T-helper 1 cell treated with Interleukin-12 subunit alpha and Interleukin-12 subunit beta and Interleukin-4 antibody, amounts not matched to agents 30 μg/mL and 1 μg/mL, for 36 hours (primary cell): ENCODE measurements at regions not wholly inside any gene's neighbourhood (a gene's known extent, or its start where the extent isn't known, plus 50 kb on each side); places are given as distances from the start of the nearest gene placed in this dataset.
"Not testable (repeated sequence)": the region's sequence is repeated elsewhere in the genome, so short reads cannot be mapped to it uniquely, and the experiment has no call there.

Source experiments
- H3K27ac Mint-ChIP-seq: one replicate; pipeline ENCODE4 v1.8.0; 2021; ENCODE audit warnings: mild to moderate bottlenecking, mixed read lengths
- H3K27me3 Mint-ChIP-seq: one replicate; pipeline ENCODE4 v1.8.0; 2021; ENCODE audit warnings: low read depth, mixed read lengths
- H3K36me3 Mint-ChIP-seq: one replicate; pipeline ENCODE4 v1.8.0; 2021; ENCODE audit warnings: low read depth, mixed read lengths
- H3K4me1 Mint-ChIP-seq: one replicate; pipeline ENCODE4 v1.8.0; 2021; ENCODE audit warnings: low read depth, mixed read lengths
- H3K4me3 Mint-ChIP-seq: one replicate; pipeline ENCODE4 v1.8.0; 2021; ENCODE audit warnings: mild to moderate bottlenecking, moderate library complexity, mixed read lengths
- H3K9me3 Mint-ChIP-seq: one replicate; pipeline ENCODE4 v1.8.0; 2021; ENCODE audit warnings: mixed read lengths

DNA sequence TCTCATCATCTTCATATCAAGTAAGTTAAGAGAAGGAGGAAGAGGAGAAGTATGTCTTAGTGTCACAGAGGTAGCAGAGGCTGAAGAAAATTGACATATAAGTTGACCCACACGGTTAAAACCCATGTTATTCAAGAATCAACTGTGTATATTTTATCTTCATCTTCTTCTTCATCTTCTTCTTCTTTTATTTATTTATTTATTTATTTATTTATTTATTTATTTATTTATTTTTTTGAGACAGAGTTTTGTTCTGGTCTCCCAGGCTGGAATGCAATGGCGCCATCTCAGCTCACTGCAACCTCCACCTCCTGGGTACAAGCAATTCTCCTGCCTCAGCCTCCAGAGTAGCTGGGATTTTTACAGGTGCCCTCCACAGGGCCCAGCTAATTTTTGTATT lies 1242.3 kb upstream of the RAG2 start:
- H3K27me3 Mint-ChIP-seq, H3K4me1 Mint-ChIP-seq, H3K4me3 Mint-ChIP-seq, H3K9me3 Mint-ChIP-seq, H3K27ac Mint-ChIP-seq, H3K36me3 Mint-ChIP-seq: not testable (repeated sequence)

GRCh38 chr11:37830529-37830928 lies 1232.5 kb upstream of the RAG2 start:
- H3K4me1 Mint-ChIP-seq, result no peaks in the 10 kb centered on the region
- H3K36me3 Mint-ChIP-seq, result no peaks in the 10 kb centered on the region
- H3K27me3 Mint-ChIP-seq, result no peaks in the 10 kb centered on the region
- no peak overlapping the region for H3K4me3 Mint-ChIP-seq
- H3K9me3 Mint-ChIP-seq, result peaks cover 8% of the 10 kb centered on the region
- H3K27ac Mint-ChIP-seq, result no peak overlapping the region

GRCh38 chr11:37817727-37818270 lies 1219.8 kb upstream of the RAG2 start:
- no peak overlapping the region for H3K4me3 Mint-ChIP-seq
- H3K27me3 Mint-ChIP-seq, result no peaks in the 10 kb centered on the region
- H3K9me3 Mint-ChIP-seq, result peaks cover 11% of the 10 kb centered on the region
- H3K4me1 Mint-ChIP-seq, result no peaks in the 10 kb centered on the region
- H3K27ac Mint-ChIP-seq, result no peak overlapping the region
- no peaks in the 10 kb centered on the region for H3K36me3 Mint-ChIP-seq

DNA sequence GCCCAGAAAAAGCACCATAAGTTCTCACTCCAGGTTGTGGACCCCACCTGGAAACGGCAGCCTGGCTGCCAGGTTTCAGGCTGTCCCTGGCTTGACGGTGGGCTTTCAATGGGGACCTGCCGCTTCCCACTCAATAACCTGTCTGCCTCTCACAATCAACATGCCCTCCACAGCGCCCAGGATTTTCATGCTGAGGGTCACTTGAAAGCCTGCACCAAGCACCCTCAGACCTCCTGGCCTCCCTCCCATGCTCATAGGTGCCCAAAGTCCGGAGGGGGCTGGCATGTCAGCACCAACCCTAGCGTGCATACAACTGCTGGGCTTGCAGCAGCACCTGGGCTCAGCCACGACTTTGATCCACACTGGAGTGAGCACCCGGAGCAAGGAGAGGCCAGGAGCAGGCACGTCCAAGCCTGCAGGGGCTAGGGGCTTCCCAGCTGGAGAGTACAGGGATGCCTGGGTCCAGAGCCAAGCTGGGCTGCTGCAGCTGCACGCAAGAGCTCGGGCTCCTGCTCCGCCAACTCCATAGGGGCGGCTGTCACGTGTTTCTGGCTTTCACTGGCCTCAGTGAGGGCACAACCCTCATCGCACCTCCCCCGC lies 1214.3 kb upstream of the RAG2 start:
- no peaks in the 10 kb centered on the region for H3K27me3 Mint-ChIP-seq
- H3K36me3 Mint-ChIP-seq, result no peaks in the 10 kb centered on the region
- H3K4me3 Mint-ChIP-seq, result no peak overlapping the region
- H3K4me1 Mint-ChIP-seq, result no peaks in the 10 kb centered on the region
- H3K27ac Mint-ChIP-seq, result no peak overlapping the region
- H3K9me3 Mint-ChIP-seq, result peaks cover 11% of the 10 kb centered on the region

GRCh38 chr11:37811349-37811748 lies 1213.3 kb upstream of the RAG2 start:
- peaks cover 10% of the 10 kb centered on the region for H3K9me3 Mint-ChIP-seq
- H3K4me3 Mint-ChIP-seq, result no peak overlapping the region
- H3K27ac Mint-ChIP-seq, result no peak overlapping the region
- no peaks in the 10 kb centered on the region for H3K27me3 Mint-ChIP-seq
- H3K4me1 Mint-ChIP-seq, result no peaks in the 10 kb centered on the region
- H3K36me3 Mint-ChIP-seq, result no peaks in the 10 kb centered on the region

DNA sequence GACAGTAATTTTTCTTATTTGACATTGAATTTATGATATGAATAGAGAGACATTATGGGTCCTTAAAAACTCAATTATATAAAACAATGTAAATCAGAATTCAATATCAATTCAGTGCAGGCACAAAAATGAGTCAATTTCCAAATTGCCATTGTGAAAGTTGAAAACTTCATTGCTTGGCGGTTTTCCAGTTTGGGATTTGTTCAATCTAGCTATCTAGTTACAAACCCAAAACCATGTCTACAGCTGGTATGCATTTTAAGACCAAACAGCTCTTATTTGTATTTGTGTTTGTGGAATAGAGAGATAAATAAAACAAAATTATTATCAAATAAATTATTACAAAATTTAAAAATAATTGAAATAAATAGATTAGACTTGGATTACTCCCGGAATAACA lies 1206.6 kb upstream of the RAG2 start:
- Mint-ChIP-seq H3K36me3 (no peaks in the 10 kb centered on the region), H3K27me3 (no peaks in the 10 kb centered on the region), H3K27ac (no peak overlapping the region), H3K9me3 (peaks cover 12% of the 10 kb centered on the region), H3K4me1 (no peaks in the 10 kb centered on the region), H3K4me3 (no peak overlapping the region)

DNA sequence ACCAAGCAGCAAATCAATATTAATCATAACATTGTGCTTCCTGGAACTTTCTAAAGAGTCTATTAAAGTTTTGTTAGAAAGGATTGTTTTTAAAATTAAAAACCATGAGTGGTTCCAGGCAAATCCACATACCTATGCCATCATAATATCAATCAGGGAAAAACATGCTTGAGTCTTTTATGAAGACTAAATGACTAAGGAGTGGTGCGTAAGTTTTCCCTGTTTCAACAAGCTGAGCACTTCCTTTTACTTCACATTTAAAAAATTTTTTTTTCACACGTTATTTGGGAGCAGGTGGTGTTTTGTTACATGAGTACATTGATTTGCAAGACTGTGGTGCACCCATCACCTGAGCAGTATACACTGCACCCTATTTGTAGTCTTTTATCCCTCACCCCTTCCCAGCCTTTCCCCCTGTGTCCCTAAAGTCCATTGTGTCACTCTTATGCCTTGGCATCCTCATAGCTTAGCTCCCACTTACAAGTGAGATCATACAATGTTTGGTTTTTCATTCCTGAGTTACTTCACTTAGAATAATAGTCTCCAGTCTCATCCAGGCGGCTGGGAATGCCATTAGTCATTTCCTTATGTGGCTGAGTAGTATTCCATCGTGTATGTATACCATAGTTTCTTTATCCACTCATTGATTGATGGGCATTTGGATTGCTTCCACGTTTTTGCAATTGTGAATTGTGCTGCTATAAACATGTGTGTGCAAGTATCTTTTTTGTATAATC lies 1190.3 kb upstream of the RAG2 start:
- H3K27me3 Mint-ChIP-seq, result no peaks in the 10 kb centered on the region
- H3K9me3 Mint-ChIP-seq, result peaks cover 27% of the 10 kb centered on the region
- H3K4me1 Mint-ChIP-seq, result no peaks in the 10 kb centered on the region
- H3K36me3 Mint-ChIP-seq, result no peaks in the 10 kb centered on the region
- no peak overlapping the region for H3K27ac Mint-ChIP-seq
- no peak overlapping the region for H3K4me3 Mint-ChIP-seq

DNA sequence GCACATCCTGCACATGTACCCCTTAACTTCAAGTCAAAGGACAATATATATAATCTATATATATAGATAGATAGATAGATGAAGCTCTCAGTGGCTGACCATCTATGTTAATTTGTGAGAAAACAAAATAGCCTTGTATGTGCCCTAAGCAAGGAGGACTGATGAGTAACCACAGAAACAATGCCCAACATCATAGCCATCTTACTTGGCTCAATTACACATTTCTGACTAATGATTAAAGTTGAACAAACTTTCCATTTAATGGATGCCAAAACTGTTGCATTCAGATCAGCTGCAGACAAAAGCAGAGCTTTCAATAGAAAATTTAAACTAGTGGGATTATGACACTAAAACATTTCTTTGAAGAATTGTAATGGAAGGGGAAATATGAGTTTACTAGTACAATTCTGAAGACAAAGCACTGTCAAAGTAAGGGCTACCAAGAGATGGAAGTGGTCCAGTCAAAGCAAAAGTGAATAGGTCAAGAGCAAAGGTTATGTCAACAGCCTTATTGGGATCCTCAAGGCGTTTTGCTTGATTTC lies 1188.2 kb upstream of the RAG2 start:
- no peaks in the 10 kb centered on the region for H3K4me1 Mint-ChIP-seq
- H3K4me3 Mint-ChIP-seq, result no peak overlapping the region
- H3K9me3 Mint-ChIP-seq, result peaks cover 31% of the 10 kb centered on the region
- no peaks in the 10 kb centered on the region for H3K27me3 Mint-ChIP-seq
- no peaks in the 10 kb centered on the region for H3K36me3 Mint-ChIP-seq
- no peak overlapping the region for H3K27ac Mint-ChIP-seq

GRCh38 chr11:37774441-37774840 lies 1176.4 kb upstream of the RAG2 start:
- Mint-ChIP-seq H3K4me3 (no peak overlapping the region), H3K27ac (no peak overlapping the region), H3K27me3 (no peaks in the 10 kb centered on the region), H3K36me3 (no peaks in the 10 kb centered on the region), H3K4me1 (no peaks in the 10 kb centered on the region), H3K9me3 (peaks cover 16% of the 10 kb centered on the region)

- no peak overlapping the region for H3K27ac Mint-ChIP-seq
- H3K9me3 Mint-ChIP-seq, result peaks cover 5% of the 10 kb centered on the region
- no peaks in the 10 kb centered on the region for H3K27me3 Mint-ChIP-seq
- H3K4me1 Mint-ChIP-seq, result no peaks in the 10 kb centered on the region
- H3K4me3 Mint-ChIP-seq, result no peak overlapping the region
- H3K36me3 Mint-ChIP-seq, result no peaks in the 10 kb centered on the region
Observed at GRCh38 chr11:37770145-37770544, 1172.1 kb upstream of the RAG2 start.

GRCh38 chr11:37762079-37762478 lies 1164.0 kb upstream of the RAG2 start:
- no peaks in the 10 kb centered on the region for H3K4me1 Mint-ChIP-seq
- no peaks in the 10 kb centered on the region for H3K27me3 Mint-ChIP-seq
- H3K36me3 Mint-ChIP-seq, result no peaks in the 10 kb centered on the region
- no peak overlapping the region for H3K4me3 Mint-ChIP-seq
- H3K27ac Mint-ChIP-seq, result no peak overlapping the region
- H3K9me3 Mint-ChIP-seq, result peaks cover 12% of the 10 kb centered on the region

DNA sequence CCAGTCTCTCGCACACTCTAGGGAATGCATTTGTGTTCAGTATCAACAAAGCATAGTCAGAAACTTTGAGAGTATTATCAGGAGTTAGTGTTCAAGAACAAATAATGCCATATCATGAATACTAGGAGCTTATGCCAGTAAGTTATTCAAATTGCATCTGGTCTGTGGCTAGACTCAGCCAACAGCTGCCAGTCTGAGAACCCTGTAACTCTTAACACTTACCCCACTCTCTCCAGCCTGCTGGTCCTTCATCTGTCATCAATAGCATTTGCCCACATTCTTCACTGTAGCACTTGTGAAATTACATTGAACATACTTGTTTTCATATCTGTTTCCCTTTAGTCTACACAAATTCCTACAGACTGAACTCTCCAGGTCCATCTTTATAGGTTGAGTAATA lies 1157.5 kb upstream of the RAG2 start:
- peaks cover 22% of the 10 kb centered on the region for H3K9me3 Mint-ChIP-seq

GRCh38 chr11:37748641-37749040 lies 1150.6 kb upstream of the RAG2 start:
- Mint-ChIP-seq H3K4me1 (no peaks in the 10 kb centered on the region), H3K27ac (no peak overlapping the region), H3K27me3 (no peaks in the 10 kb centered on the region), H3K9me3 (peaks cover 11% of the 10 kb centered on the region), H3K36me3 (no peaks in the 10 kb centered on the region), H3K4me3 (no peak overlapping the region)

More for the DNA sequence above, 1157.5 kb upstream of the RAG2 start:
- Mint-ChIP-seq H3K27me3 (no peaks in the 10 kb centered on the region), H3K4me1 (no peaks in the 10 kb centered on the region), H3K27ac (no peak overlapping the region), H3K36me3 (no peaks in the 10 kb centered on the region), H3K4me3 (no peak overlapping the region)

DNA sequence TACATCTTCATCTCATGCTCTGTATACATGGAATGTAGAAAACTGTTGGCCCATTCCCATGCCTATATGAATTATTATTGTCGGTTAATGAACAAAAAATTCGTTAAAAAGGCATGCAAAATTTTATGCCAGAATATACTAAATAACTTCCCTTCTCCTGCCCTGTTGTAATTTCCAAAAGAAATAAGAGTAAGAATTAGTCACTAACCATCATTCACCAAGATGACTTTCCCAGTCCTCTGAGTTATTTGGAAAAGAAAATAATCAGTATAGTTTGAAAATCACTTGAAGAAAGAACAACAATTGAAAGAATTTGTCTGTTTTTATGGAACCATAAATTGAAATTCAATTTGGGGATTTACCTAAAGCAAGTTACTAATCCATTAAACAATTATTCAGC lies 1149.1 kb upstream of the RAG2 start:
- Mint-ChIP-seq H3K36me3 (no peaks in the 10 kb centered on the region), H3K9me3 (peaks cover 11% of the 10 kb centered on the region), H3K4me3 (no peak overlapping the region), H3K4me1 (no peaks in the 10 kb centered on the region), H3K27me3 (no peaks in the 10 kb centered on the region), H3K27ac (no peak overlapping the region)

DNA sequence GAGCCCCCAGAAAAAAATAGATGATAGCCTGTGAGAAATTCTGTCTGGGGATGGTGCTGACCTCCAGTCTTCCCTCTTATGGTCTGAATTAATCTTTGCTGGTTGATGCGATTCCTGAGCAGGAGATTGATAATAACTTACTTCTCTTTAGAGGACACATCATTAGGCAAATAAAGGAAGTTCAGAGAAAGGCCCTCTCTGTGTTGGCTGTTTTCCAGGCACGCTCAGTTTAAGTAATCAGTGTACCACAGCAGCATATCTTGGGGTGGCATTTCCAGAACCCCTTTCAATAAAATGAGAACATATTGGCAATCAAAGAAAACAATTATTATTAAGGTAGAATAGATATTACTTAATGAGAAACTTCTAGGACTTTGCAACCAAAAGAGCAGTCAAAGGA lies 1129.3 kb upstream of the RAG2 start:
- no peak overlapping the region for H3K27ac Mint-ChIP-seq

More for the DNA sequence above, 1129.3 kb upstream of the RAG2 start:
- Mint-ChIP-seq H3K36me3 (no peaks in the 10 kb centered on the region), H3K27me3 (no peaks in the 10 kb centered on the region), H3K4me3 (no peak overlapping the region), H3K9me3 (peaks cover 12% of the 10 kb centered on the region), H3K4me1 (no peaks in the 10 kb centered on the region)
